HL-60 (cell line): ENCODE measurements at regions not wholly inside any gene's neighbourhood (a gene's known extent, or its start where the extent isn't known, plus 50 kb on each side); places are given as distances from the start of the nearest gene placed in this dataset.

Source experiments
- DNase-seq, 2 experiments: peaks; one replicate each; pipeline ENCODE4 v3.0.0-alpha.2; 2010 to 2020; ENCODE audit warnings: low read depth in 1 of 2, low spot score in 1 of 2
- H3K27ac ChIP-seq: fragments of 250-450 bp; sonication (Bioruptor Pico); replicated peaks from 2 replicates; pipeline ENCODE4 v1.5.1; 2020; ENCODE audit warnings: mild to moderate bottlenecking, moderate library complexity
- H3K27me3 ChIP-seq: fragments of 250-450 bp; sonication (Bioruptor Pico); 2 replicates; pipeline ENCODE4 v1.5.1; 2021; ENCODE audit warnings: mild to moderate bottlenecking, moderate library complexity; ENCODE audit not compliant: insufficient read depth, poor library complexity, severe bottlenecking
- H3K4me3 ChIP-seq: replicated peaks from 2 replicates; pipeline ENCODE4 v1.5.1; 2011; ENCODE audit warnings: mild to moderate bottlenecking, control low read depth, low read length; ENCODE audit not compliant: insufficient read depth
- CTCF ChIP-seq: IDR thresholded peaks from one replicate; pipeline ENCODE4 v1.5.1; 2011; ENCODE audit warnings: low read length, control low read depth, inconsistent platforms; ENCODE audit not compliant: insufficient read depth
- GABPA ChIP-seq: IDR thresholded peaks from 2 replicates; pipeline ENCODE4 v1.6.1; 2012; ENCODE audit warnings: low read depth
- POLR2AphosphoS5 ChIP-seq: IDR thresholded peaks from 2 replicates; pipeline ENCODE4 v1.6.1; 2012; ENCODE audit warnings: low read depth
- REST ChIP-seq: IDR thresholded peaks from 2 replicates; pipeline ENCODE4 v1.6.1; 2012; ENCODE audit warnings: low read depth; ENCODE audit not compliant: insufficient replicate concordance
- SPI1 ChIP-seq: IDR thresholded peaks from 2 replicates; pipeline ENCODE4 v1.6.1; 2012; ENCODE audit warnings: low read depth, mild to moderate bottlenecking, borderline replicate concordance

GRCh38 chr4:62797221-62797620 lies 1597.1 kb downstream of the ADGRL3 start:
- TF ChIP-seq GABPA (no peak), POLR2AphosphoS5 (no peak), SPI1 (no peak), CTCF (no peak), REST (no peak)
- no peak for DNase-seq
- H3K27ac ChIP-seq = no peak overlapping the region
- H3K27me3 ChIP-seq = no peaks in the 10 kb centered on the region
- no peak overlapping the region for H3K4me3 ChIP-seq

GRCh38 chr4:62791386-62791785 lies 1591.3 kb downstream of the ADGRL3 start:
- Histone ChIP-seq H3K27ac (no peak overlapping the region), H3K27me3 (no peaks in the 10 kb centered on the region), H3K4me3 (no peak overlapping the region)
- no peak for DNase-seq
- TF ChIP-seq GABPA (no peak), REST (no peak), SPI1 (no peak), POLR2AphosphoS5 (no peak), CTCF (no peak)

GRCh38 chr4:62771983-62772557 lies 1571.9 kb downstream of the ADGRL3 start:
- no peak for TF ChIP-seq GABPA
- no peak overlapping the region for H3K27ac ChIP-seq
- no peaks in the 10 kb centered on the region for H3K27me3 ChIP-seq
- H3K4me3 ChIP-seq = no peak overlapping the region
- DNase-seq = no peak

- no peak for DNase-seq
- TF ChIP-seq POLR2AphosphoS5 = no peak
- TF ChIP-seq REST = no peak
- no peak for TF ChIP-seq CTCF
- no peak for TF ChIP-seq GABPA
- TF ChIP-seq SPI1 = no peak
- H3K27me3 ChIP-seq = no peaks in the 10 kb centered on the region
Measured at GRCh38 chr4:62740296-62740695, 1540.2 kb downstream of the ADGRL3 start.

More at GRCh38 chr4:62740296-62740695, 1540.2 kb downstream of the ADGRL3 start:
- Histone ChIP-seq H3K27ac (no peak overlapping the region), H3K4me3 (no peak overlapping the region)
